Sigmoid colon (tissue), 4 donors: ENCODE measurements at regions not wholly inside any gene's neighbourhood (a gene's known extent, or its start where the extent isn't known, plus 50 kb on each side); places are given as distances from the start of the nearest gene placed in this dataset.

Source experiments
- EP300 ChIP-seq, 4 donors: sonication (generic); formaldehyde crosslinking; IDR thresholded peaks; one replicate each; pipeline ENCODE4 v1.6.1; 2017; ENCODE audit warnings: antibody characterized with exemption in 4 of 4
- POLR2A ChIP-seq, 2 donors: fragments of 450-650 bp; IDR thresholded peaks; one replicate each; pipeline ENCODE4 v1.6.1; 2016; ENCODE audit warnings: antibody characterized with exemption in 2 of 2, mild to moderate bottlenecking in 2 of 2, moderate library complexity in 2 of 2
- POLR2AphosphoS5 ChIP-seq, 4 donors: sonication (generic); formaldehyde crosslinking; IDR thresholded peaks; one replicate each; pipeline ENCODE4 v1.6.1; 2017; ENCODE audit warnings: antibody characterized with exemption in 4 of 4
- TF ChIP-seq, protein P1 (sequence below), 4 experiments: fragments of 450-650 bp in 3 of 4; fragments of 200-600 bp in 1 of 4; IDR thresholded peaks; one replicate each; pipeline ENCODE4 v1.5.1; 2016 to 2019; ENCODE audit warnings: antibody characterized with exemption in 4 of 4, mild to moderate bottlenecking in 3 of 4, moderate library complexity in 2 of 4

DNA sequence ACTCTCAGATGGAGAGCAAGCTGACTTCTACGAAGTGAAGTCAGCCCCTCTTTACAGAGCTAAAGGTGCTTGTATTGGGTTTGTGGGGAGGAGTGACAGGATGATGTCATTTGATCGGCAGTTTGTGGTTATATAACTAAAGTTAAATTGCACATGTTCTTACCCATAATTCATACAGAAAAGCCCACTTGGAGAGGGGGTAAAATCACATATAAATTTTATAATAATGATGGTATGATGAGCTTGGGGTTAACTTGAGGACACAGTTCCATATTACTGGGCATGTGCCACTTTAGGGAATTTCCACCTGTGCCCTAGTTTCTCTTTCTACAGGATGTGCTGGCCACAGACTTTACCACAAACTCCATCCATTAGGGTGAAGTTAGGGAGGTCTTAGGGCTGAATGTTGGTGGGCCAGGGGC is 1178.6 kb upstream of the CDH9 start:
- TF ChIP-seq, protein P1, sequence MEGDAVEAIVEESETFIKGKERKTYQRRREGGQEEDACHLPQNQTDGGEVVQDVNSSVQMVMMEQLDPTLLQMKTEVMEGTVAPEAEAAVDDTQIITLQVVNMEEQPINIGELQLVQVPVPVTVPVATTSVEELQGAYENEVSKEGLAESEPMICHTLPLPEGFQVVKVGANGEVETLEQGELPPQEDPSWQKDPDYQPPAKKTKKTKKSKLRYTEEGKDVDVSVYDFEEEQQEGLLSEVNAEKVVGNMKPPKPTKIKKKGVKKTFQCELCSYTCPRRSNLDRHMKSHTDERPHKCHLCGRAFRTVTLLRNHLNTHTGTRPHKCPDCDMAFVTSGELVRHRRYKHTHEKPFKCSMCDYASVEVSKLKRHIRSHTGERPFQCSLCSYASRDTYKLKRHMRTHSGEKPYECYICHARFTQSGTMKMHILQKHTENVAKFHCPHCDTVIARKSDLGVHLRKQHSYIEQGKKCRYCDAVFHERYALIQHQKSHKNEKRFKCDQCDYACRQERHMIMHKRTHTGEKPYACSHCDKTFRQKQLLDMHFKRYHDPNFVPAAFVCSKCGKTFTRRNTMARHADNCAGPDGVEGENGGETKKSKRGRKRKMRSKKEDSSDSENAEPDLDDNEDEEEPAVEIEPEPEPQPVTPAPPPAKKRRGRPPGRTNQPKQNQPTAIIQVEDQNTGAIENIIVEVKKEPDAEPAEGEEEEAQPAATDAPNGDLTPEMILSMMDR (IDR thresholded peaks at IDR 0.05): no peak
- no peak for TF ChIP-seq EP300 (IDR thresholded peaks at IDR 0.05)
- TF ChIP-seq POLR2A (IDR thresholded peaks at IDR 0.05): no peak
- no peak for TF ChIP-seq POLR2AphosphoS5 (IDR thresholded peaks at IDR 0.05)
